MM.1S (cell line): ENCODE measurements at regions not wholly inside any gene's neighbourhood (a gene's known extent, or its start where the extent isn't known, plus 50 kb on each side); places are given as distances from the start of the nearest gene placed in this dataset.

Experiments used
- DNase-seq: peaks from one replicate; pipeline ENCODE4 v3.0.0-alpha.2; 2015
- H2AFZ ChIP-seq: fragments of 300-600 bp; sonication (generic); 2 replicates; pipeline ENCODE4 v1.6.0; 2016; ENCODE audit warnings: antibody characterized with exemption, low read length
- H3F3A ChIP-seq: fragments of 300-600 bp; sonication (generic); 2 replicates; pipeline ENCODE4 v1.6.1; 2016; ENCODE audit warnings: mild to moderate bottlenecking, antibody characterized with exemption, low read length, moderate library complexity, mixed read lengths; ENCODE audit not compliant: insufficient read depth
- H3K27ac ChIP-seq: fragments of 300-600 bp; sonication (generic); 2 replicates; pipeline ENCODE4 v1.5.1; 2016; ENCODE audit warnings: mild to moderate bottlenecking, low read length
- H3K27me3 ChIP-seq: fragments of 300-600 bp; sonication (generic); replicated peaks from 2 replicates; pipeline ENCODE4 v1.6.0; 2016; ENCODE audit warnings: low read length; ENCODE audit not compliant: insufficient read depth
- H3K36me3 ChIP-seq: fragments of 300-600 bp; sonication (generic); replicated peaks from 2 replicates; pipeline ENCODE4 v1.6.1; 2016; ENCODE audit warnings: mild to moderate bottlenecking, low read length, mixed read lengths; ENCODE audit not compliant: insufficient read depth
- H3K4me1 ChIP-seq: fragments of 300-600 bp; sonication (generic); 2 replicates; pipeline ENCODE4 v1.6.1; 2016; ENCODE audit warnings: low read length, mixed read lengths
- H3K4me2 ChIP-seq: fragments of 300-600 bp; sonication (generic); 2 replicates; pipeline ENCODE4 v1.6.0; 2016; ENCODE audit warnings: low read depth, low read length
- H3K4me3 ChIP-seq: fragments of 300-600 bp; sonication (generic); 2 replicates; pipeline ENCODE4 v1.5.1; 2016; ENCODE audit warnings: low read length, mixed read lengths
- H3K79me2 ChIP-seq: fragments of 300-600 bp; sonication (generic); 2 replicates; pipeline ENCODE4 v1.6.1; 2016; ENCODE audit warnings: mixed run types, low read length, mixed read lengths
- H3K9ac ChIP-seq: fragments of 300-600 bp; sonication (generic); 2 replicates; pipeline ENCODE4 v1.6.1; 2016; ENCODE audit warnings: low read length, mixed read lengths
- H3K9me2 ChIP-seq: fragments of 300-600 bp; sonication (generic); replicated peaks from 2 replicates; pipeline ENCODE4 v1.6.1; 2016; ENCODE audit warnings: mild to moderate bottlenecking, low read length, mixed read lengths; ENCODE audit not compliant: insufficient read depth
- H3K9me3 ChIP-seq: fragments of 300-600 bp; sonication (generic); replicated peaks from 2 replicates; pipeline ENCODE4 v1.6.1; 2016; ENCODE audit warnings: mild to moderate bottlenecking, low read length, mixed read lengths; ENCODE audit not compliant: insufficient read depth
- H4K20me1 ChIP-seq: fragments of 300-600 bp; sonication (generic); 2 replicates; pipeline ENCODE4 v1.6.1; 2016; ENCODE audit warnings: mild to moderate bottlenecking, low read length, moderate library complexity, mixed read lengths; ENCODE audit not compliant: insufficient read depth
- CTCF ChIP-seq: fragments of 300-600 bp; sonication (generic); IDR thresholded peaks from 2 replicates; pipeline ENCODE4 v1.5.1; 2016; ENCODE audit warnings: antibody characterized with exemption, low read length, mixed read lengths
- EZH2 ChIP-seq: fragments of 300-600 bp; sonication (generic); optimal IDR thresholded peaks from 2 replicates; pipeline ENCODE3; 2017; ENCODE audit warnings: low read depth, mild to moderate bottlenecking, antibody characterized with exemption, low read length, mixed read lengths
- EZH2phosphoT487 ChIP-seq: fragments of 300-600 bp; sonication (generic); IDR thresholded peaks from 2 replicates; pipeline ENCODE4 v1.6.1; 2018; ENCODE audit warnings: antibody characterized with exemption, low read length

GRCh38 chr11:112388496-112388895 is 127.8 kb upstream of the PLET1 start:
- no peak for TF ChIP-seq EZH2phosphoT487
- no peak for TF ChIP-seq CTCF
- TF ChIP-seq EZH2: no peak
- Histone ChIP-seq H3K9ac (no peak overlapping the region), H3K36me3 (no peaks in the 10 kb centered on the region), H4K20me1 (no peaks in the 10 kb centered on the region), H3K9me3 (no peaks in the 10 kb centered on the region), H3K79me2 (no peaks in the 10 kb centered on the region), H3K4me2 (no peak overlapping the region), H3K27me3 (no peaks in the 10 kb centered on the region), H3K9me2 (no peaks in the 10 kb centered on the region), H2AFZ (no peak overlapping the region), H3K4me1 (no peaks in the 10 kb centered on the region), H3K27ac (no peak overlapping the region), H3F3A (no peaks in the 10 kb centered on the region), H3K4me3 (no peak overlapping the region)
- no peak for DNase-seq

- Histone ChIP-seq H3K27me3 (no peaks in the 10 kb centered on the region), H2AFZ (no peak overlapping the region), H4K20me1 (no peaks in the 10 kb centered on the region), H3K9ac (no peak overlapping the region), H3K79me2 (no peaks in the 10 kb centered on the region), H3F3A (no peaks in the 10 kb centered on the region), H3K4me3 (no peak overlapping the region), H3K4me2 (no peak overlapping the region), H3K36me3 (no peaks in the 10 kb centered on the region), H3K9me2 (no peaks in the 10 kb centered on the region), H3K4me1 (no peaks in the 10 kb centered on the region), H3K9me3 (no peaks in the 10 kb centered on the region), H3K27ac (no peak overlapping the region)
- no peak for DNase-seq
- TF ChIP-seq EZH2 (no peak), EZH2phosphoT487 (no peak), CTCF (no peak)
Observed at GRCh38 chr11:112391086-112391485, 130.4 kb upstream of the PLET1 start.

GRCh38 chr11:112392904-112393303 is 132.2 kb upstream of the PLET1 start:
- no peak overlapping the region for H3K4me3 ChIP-seq
- H2AFZ ChIP-seq: no peak overlapping the region
- H3K36me3 ChIP-seq: no peaks in the 10 kb centered on the region
- no peak overlapping the region for H3K27ac ChIP-seq
- H3K9me2 ChIP-seq: no peaks in the 10 kb centered on the region
- no peak overlapping the region for H3K4me2 ChIP-seq
- TF ChIP-seq CTCF (no peak), EZH2 (no peak), EZH2phosphoT487 (no peak)
- no peaks in the 10 kb centered on the region for H3K9me3 ChIP-seq
- no peaks in the 10 kb centered on the region for H3K27me3 ChIP-seq
- no peaks in the 10 kb centered on the region for H4K20me1 ChIP-seq
- H3K79me2 ChIP-seq: no peaks in the 10 kb centered on the region
- no peaks in the 10 kb centered on the region for H3K4me1 ChIP-seq
- no peak for DNase-seq
- no peak overlapping the region for H3K9ac ChIP-seq
- H3F3A ChIP-seq: no peaks in the 10 kb centered on the region

- H4K20me1 ChIP-seq: no peaks in the 10 kb centered on the region
- H3K36me3 ChIP-seq: no peaks in the 10 kb centered on the region
- H2AFZ ChIP-seq: no peak overlapping the region
- H3K27me3 ChIP-seq: no peaks in the 10 kb centered on the region
- no peak for DNase-seq
- no peaks in the 10 kb centered on the region for H3K79me2 ChIP-seq
- H3K4me2 ChIP-seq: no peak overlapping the region
- no peaks in the 10 kb centered on the region for H3K9me3 ChIP-seq
- H3K4me3 ChIP-seq: no peak overlapping the region
- no peak for TF ChIP-seq CTCF
- no peak for TF ChIP-seq EZH2phosphoT487
- TF ChIP-seq EZH2: no peak
- no peaks in the 10 kb centered on the region for H3K4me1 ChIP-seq
- H3K9me2 ChIP-seq: no peaks in the 10 kb centered on the region
- no peak overlapping the region for H3K9ac ChIP-seq
- H3K27ac ChIP-seq: no peak overlapping the region
- H3F3A ChIP-seq: no peaks in the 10 kb centered on the region
Observed at GRCh38 chr11:112394304-112394703, 133.6 kb upstream of the PLET1 start.
